Activated naive CD8-positive, alpha-beta T cell treated with anti-CD3 and anti-CD28 coated beads, Interleukin-2, amount 50 U/mL, for 16 hours (primary cell): ENCODE measurements at regions not wholly inside any gene's neighbourhood (a gene's known extent, or its start where the extent isn't known, plus 50 kb on each side); places are given as distances from the start of the nearest gene placed in this dataset.
"Not testable (repeated sequence)": the region's sequence is repeated elsewhere in the genome, so short reads cannot be mapped to it uniquely, and the experiment has no call there.

Source experiments
- DNase-seq: peaks from one replicate; pipeline ENCODE4 v3.0.0-alpha.2; 2020; ENCODE audit warnings: low read depth, low spot score

- DNase-seq: not testable (repeated sequence)
Measured at GRCh38 chr16:31581065-31581464, 53.4 kb downstream of the AHSP start.

- not testable (repeated sequence) for DNase-seq
Measured at GRCh38 chr16:31601737-31602384, 74.2 kb downstream of the AHSP start.

DNA sequence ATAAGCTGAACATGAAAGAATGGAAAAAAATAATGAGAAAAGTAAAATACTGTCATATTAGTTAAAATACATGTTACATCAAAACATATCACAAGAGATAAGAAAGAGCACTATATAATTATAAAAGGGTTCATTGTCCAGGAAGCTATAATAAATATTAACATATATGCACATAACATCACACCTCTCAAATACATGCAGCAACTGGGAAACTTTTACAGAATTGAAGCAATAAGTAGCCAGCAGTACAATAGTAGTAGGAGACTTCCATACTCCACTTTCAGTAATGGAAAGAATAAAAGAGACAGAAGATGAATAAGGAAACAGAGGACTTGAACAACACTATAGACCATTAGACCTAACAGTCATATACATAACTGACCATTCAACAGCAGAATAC lies 90.4 kb downstream of the AHSP start:
- no peak for DNase-seq

DNA sequence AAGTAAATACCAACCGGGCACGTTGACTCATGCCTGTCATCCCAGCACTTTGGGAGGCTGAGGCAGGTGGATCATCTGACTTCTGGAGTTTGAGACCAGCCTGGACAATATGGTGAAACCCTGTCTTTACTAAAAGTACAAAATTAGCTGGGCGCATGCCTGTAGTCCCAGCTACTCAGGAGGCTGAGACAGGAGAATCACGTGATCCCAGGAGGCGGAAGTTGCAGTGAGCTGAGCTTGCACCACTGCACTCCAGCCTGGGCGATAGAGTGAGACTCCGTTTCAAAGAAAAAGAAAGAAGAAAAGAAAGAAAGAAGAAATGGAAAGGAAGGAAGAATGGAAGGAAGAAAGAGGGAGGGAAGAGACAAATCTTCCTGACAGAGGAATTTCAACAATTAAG lies 108.7 kb downstream of the AHSP start:
- DNase-seq: no peak

DNA sequence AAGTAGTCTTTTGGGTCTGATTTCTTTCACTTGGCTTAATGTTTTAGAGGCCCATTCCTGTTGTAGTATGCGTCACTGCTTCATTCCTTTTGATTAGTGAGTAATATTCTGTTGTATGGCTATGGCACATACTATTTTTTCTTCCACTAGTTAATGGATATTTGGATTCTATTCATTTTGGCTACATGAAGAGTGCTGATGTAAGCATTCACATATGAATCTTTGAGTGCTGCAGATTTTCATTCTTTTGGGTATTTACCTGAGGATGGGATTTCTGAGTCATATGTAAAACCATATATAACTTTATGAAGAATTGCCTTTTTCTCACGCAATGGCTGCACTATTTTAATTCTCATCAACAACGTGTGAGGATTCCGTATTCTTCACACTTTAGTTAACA lies 113.6 kb downstream of the AHSP start:
- DNase-seq: no peak

- DNase-seq: not testable (repeated sequence)
Measured at GRCh38 chr16:31655674-31656073, 128.0 kb downstream of the AHSP start.

DNA sequence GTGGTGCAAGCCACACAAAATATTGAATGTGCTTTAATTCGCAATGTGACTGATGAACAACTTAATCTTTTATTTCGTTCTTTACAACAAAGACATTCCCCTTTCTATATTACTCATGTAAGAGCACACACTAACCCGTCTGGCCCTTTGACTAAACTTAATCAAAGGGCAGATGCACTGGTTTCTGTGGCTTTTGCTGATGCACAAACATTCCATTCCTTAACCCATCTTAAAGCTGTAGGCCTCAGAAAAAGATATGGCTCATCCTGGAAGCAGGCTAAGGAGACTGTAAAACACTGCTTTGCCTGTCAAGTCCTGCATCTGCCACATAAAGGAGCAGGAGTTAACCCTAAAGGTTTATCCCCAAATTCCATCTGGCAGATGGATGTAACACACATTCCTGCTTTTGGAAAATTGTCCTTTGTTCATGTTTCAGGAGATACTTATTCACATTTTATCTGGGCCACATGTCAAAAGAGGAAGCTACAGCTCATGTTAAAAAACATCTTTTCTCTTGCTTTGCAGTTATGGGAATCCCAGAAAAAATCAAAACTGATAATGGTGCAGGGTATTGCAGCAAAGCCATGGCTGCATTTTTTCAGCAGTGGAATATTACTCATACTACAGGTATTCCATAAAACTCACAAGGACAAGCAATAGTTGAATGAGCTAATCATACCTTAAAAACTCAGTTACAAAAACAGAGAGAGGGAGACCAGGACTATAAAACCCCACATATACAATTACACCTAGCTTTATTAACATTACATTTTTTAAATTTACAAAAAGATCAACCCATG lies 137.2 kb downstream of the AHSP start:
- no peak for DNase-seq

GRCh38 chr16:31674686-31675085 lies 147.0 kb downstream of the AHSP start:
- no peak for DNase-seq

DNA sequence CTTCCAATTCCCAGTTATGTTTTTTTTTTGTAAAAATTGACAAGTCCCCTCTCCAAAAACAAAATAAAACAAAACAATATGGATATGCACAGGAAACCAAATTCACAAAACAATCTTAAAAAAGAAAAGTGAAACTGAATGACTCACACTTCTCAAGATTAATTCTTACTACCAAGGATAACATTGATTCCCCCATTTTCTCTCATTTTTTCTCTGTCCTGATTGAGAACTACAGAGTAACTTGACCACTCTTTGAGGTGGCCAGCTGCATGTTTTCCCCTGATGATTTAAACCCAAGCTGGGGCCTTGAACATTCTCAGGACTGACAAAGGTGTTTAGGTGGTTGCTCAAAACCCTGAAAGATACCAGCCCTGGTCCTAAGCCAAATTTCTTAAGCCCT lies 149.0 kb downstream of the AHSP start:
- DNase-seq: no peak

DNA sequence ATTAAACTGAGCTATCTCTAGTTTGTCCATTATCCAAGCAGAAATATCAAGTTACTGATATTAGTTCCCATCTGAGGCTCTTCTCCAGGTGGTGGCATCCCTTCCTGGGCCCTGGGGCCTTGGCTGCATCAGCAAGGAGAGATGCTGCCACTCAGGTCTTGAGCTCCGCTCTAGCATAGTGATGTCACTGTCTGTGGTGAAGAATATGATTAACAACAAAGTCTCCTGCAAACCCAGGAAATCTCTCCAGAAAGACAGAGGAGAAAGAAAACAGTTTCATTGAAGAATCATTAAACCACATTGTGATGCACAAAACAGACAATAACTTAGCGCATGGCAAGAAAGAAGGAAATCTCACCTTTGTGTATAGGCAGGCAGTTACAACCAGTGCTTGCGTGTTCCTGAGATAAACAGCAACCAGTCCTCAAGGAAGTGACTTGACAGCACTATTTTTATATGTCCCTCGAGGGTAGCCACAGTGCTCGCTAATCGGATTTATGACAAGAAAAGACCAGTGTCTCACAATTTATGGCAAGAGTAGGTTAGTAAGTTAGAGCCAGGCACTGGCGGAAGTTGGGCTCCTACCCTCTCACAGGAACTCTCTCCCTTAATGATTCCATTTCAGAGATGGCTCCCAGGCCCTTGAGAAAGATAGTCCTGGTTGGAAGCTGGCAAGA lies 151.1 kb downstream of the AHSP start:
- no peak for DNase-seq

DNA sequence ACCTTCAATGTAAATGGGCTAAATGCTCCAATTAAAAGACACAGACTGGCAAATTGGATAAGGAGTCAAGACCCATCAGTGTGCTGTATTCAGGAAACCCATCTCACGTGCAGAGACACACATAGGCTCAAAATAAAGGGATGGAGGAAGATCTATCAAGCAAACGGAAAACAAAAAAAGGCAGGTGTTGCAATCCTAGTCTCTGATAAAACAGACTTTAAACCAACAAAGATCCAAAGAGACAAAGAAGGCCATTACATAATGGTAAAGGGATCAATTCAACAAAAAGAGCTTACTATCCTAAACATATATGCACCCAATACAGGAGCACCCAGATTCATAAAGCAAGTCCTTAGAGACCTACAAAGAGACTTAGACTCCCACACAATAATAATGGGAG lies 161.6 kb downstream of the AHSP start:
- DNase-seq: not testable (repeated sequence)

DNA sequence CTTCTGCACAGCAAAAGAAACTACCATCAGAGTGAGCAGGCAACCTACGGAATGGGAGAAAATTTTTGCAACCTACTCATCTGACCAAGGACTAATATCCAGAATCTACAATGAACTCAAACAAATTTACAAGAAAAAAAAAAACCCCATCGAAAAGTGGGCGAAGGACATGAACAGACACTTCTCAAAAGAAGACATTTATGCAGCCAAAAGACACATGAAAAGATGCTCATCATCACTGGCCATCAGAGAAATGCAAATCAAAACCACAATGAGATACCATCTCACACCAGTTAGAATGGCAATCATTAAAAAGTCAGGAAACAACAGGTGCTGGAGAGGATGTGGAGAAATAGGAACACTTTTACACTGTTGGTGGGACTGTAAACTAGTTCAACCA lies 164.6 kb downstream of the AHSP start:
- not testable (repeated sequence) for DNase-seq

DNA sequence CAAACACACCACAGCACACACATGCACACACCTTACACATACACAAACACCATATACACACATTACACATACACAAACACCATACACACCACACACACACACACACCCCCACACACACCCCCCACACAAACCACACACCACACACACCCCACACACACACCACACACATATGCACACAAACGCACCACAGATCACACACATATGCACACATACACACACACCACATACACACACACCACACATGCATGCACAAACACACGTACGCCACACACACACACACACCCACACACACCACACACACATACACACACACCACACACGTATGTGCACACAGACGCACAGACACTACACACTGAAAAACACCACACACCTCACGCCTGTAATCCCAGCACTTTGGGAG lies 166.0 kb downstream of the AHSP start:
- DNase-seq: no peak

- DNase-seq: no peak
Measured at GRCh38 chr16:31694461-31694860, 166.8 kb downstream of the AHSP start.

DNA sequence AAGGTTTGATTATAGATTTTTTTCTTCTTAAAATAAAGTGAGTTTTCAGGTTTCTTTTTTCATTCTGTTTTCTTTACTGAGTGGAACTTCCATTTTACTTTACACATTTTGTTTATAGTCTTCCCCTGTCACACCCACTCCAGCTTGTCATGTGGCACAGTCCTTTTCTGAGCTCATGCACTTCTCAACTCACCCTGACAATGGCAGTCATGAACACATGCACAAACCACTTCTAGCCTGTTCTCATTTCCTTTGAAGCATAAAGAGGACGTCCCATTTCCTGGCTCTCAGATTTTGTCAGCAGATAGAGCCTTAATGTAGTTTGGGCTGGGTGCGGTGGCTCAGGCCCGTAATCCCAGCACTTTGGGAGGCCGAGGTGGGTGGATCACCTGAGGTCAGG lies 168.0 kb downstream of the AHSP start:
- DNase-seq: no peak

GRCh38 chr16:31696968-31697743 lies 169.5 kb downstream of the AHSP start:
- no peak for DNase-seq

- no peak for DNase-seq
Measured at GRCh38 chr16:31697744-31698125, 170.0 kb downstream of the AHSP start.

DNA sequence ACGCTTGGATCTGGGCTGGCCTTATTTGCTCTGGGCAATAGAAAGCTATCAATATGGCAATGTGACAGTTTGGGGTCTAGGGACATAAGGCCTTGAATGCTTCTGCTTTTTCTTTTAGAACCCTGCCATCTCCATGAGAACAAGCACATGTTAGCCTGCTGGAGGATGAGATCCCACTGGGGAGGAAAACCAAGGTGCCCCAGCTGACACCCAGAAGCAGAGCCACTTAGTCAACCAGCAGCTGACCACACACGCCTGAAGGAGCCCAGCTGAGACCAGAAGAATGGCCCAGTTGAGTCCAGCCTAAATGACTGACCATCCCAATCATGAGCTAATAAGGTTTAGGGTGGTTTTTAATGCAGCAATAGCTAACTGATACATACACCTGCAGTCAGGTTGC lies 171.2 kb downstream of the AHSP start:
- no peak for DNase-seq

DNA sequence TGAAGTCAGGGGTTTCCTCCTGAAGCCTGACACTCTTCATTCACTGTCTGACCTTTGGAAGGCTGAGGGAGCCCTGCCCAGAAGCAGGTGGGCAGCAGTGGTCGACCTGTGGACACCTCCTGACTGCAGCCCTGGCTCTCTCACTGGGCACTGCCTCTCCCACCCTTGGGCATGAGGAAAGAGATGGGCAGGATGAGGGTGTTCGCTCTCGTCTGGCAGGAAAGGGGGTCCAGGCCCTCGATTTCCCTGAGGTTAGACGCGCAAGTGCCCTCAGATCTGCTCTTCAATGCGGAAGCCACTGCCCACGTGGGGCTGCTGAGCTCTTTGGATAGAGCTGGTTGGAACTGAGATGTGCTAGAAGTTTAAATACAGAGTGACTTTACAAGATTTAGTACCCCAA lies 171.9 kb downstream of the AHSP start:
- DNase-seq: no peak

DNA sequence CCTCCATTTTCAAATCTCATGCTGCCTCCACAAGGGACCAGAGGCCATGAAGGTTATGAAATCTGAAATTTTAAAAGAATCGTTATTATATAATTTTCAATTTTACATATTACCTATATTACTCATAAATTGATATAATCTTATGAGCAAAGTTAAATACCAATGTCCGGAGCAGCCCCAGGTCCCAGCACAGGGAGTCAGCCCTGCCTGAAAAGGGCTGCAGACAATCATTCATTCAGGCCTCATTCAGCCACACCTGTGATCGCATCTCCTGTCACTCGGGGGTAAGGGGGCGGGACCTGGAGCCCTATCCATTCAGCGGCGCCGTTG lies 172.5 kb downstream of the AHSP start:
- no peak for DNase-seq

GRCh38 chr16:31700530-31701388 lies 172.8 kb upstream of the ZNF267 start:
- peak; percentile 88 for DNase-seq
